Lower lobe of right lung (tissue), 2 donors: ENCODE measurements at regions not wholly inside any gene's neighbourhood (a gene's known extent, or its start where the extent isn't known, plus 50 kb on each side); places are given as distances from the start of the nearest gene placed in this dataset.
A peak's percentile ranks its signal among the peaks of the same experiment; 100 is the strongest.
"Not testable (repeated sequence)": the region's sequence is repeated elsewhere in the genome, so short reads cannot be mapped to it uniquely, and the experiment has no call there.

Experiments used
- ATAC-seq, 2 donors: fragments of 200-7000 bp; cut with Tn5 transposase; one replicate each; pipeline ENCODE4 v1.9.1; 2020 to 2022; ENCODE audit warnings: mild to moderate bottlenecking in 2 of 2, moderate library complexity in 2 of 2
- DNase-seq: peaks from one replicate; pipeline ENCODE4 v3.0.0-alpha.2; 2020
- H3K27ac ChIP-seq: fragments of 200-600 bp; one replicate; pipeline ENCODE4 v1.8.0; 2022
- H3K27me3 ChIP-seq: fragments of 200-600 bp; one replicate; pipeline ENCODE4 v1.8.0; 2022; ENCODE audit warnings: low read depth
- H3K36me3 ChIP-seq: fragments of 200-600 bp; one replicate; pipeline ENCODE4 v1.8.0; 2022; ENCODE audit warnings: mild to moderate bottlenecking
- H3K4me1 ChIP-seq: fragments of 200-600 bp; one replicate; pipeline ENCODE4 v1.8.0; 2022
- H3K4me3 ChIP-seq: fragments of 200-600 bp; one replicate; pipeline ENCODE4 v1.8.0; 2022; ENCODE audit warnings: mild to moderate bottlenecking
- H3K9me3 ChIP-seq: fragments of 200-600 bp; one replicate; pipeline ENCODE4 v1.8.0; 2022
- intact Hi-C: fragments of 100-400 bp; cut with DNase I; formaldehyde crosslinking; loops from one replicate; pipeline ENCODE4 v1.11.0; 2022
- TF ChIP-seq, protein P1 (sequence below): fragments of 200-600 bp; IDR thresholded peaks from one replicate; pipeline ENCODE4 v1.8.0; 2022; ENCODE audit warnings: antibody characterized with exemption, mild to moderate bottlenecking
- donor health status: DM: no; HTN: yes; CAD: no; lungs with severe emphysema.

DNA sequence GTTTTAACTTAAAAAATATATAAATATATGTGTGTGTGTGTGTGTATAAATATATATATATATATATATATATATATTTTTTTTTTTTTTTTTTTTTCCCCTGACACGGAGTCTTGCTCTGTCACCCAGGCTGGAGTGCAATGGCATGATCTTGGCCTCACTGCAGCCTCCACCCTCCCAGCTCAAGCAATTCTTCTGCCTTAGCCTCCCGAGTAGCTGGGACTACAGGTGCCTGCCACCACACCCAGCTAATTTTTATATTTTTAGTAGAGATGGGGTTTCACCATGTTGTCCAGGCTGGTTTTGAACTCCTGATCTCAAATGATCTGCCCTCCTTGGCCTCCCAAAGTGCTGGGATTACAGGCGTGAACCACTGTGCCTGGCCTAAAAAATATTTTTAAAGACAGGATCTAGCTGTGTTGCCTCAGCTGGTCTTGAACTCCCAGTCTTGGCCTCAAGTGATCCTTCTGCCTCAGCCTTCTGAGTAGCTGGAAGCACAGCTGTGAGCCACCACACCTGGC is 243.9 kb downstream of the GOLGA6L6 start:
- not testable (repeated sequence) for H3K9me3 ChIP-seq

DNA sequence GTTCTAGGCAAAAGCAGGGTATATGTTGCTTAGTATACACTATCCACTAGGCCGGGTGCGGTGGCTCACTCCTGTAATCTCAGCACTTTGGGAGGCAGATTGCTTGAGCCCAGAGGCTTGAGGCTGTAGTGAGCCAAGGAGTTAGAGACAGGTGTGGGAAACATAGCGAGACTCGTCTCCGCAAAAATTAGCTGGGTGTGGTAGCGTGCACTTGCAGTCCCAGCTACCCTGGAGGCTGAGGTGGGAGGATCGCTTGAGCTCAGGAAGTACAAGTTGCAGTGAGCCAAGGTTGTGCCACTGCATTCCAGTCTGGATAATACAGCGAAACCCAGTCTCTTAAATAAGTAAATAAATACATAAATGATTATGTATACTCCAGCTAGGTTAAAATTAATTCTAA is 245.3 kb downstream of the GOLGA6L6 start:
- H3K36me3 ChIP-seq, H3K27me3 ChIP-seq, H3K9me3 ChIP-seq, H3K4me3 ChIP-seq, H3K27ac ChIP-seq, intact Hi-C loops, H3K4me1 ChIP-seq, DNase-seq, ATAC-seq: not testable (repeated sequence)

More for the DNA sequence above, 243.9 kb downstream of the GOLGA6L6 start:
- H3K27ac ChIP-seq, intact Hi-C loops, H3K4me1 ChIP-seq, H3K27me3 ChIP-seq, DNase-seq, H3K4me3 ChIP-seq, H3K36me3 ChIP-seq, ATAC-seq: not testable (repeated sequence)

DNA sequence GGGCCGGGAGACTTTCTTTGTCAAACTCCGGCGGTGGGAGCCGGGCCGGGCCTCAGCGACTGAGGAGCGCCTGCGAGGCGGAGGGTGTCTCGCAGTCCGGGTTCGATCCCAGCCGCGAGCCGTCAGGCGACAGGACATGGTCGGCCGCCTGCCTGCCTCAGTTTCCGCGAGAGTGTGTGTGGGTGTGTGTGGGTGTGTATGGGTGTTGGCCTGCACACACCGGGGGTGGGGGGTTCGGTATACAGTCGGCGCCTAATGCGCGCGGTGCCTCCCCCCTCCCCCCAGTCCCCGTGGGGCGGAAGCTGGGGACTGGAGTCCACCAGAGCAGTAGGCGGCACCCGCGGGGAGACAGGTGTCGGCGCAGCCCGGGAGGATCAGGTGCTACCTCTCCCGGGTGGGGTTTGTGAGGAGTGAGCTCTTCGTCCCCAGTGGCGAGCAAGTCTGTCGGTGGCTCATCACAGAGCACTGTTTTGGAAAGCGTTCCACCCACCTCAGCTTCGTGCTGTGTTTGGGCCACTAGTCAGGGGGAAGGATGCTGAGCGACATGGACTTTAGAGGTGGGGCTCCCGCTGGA is 246.3 kb downstream of the GOLGA6L6 start:
- H3K27me3 ChIP-seq, result peaks cover 8% of the 10 kb centered on the region
- no peak for ATAC-seq
- no peaks in the 10 kb centered on the region for H3K4me1 ChIP-seq
- peaks cover 4% of the 10 kb centered on the region for H3K9me3 ChIP-seq
- TF ChIP-seq, protein P1, sequence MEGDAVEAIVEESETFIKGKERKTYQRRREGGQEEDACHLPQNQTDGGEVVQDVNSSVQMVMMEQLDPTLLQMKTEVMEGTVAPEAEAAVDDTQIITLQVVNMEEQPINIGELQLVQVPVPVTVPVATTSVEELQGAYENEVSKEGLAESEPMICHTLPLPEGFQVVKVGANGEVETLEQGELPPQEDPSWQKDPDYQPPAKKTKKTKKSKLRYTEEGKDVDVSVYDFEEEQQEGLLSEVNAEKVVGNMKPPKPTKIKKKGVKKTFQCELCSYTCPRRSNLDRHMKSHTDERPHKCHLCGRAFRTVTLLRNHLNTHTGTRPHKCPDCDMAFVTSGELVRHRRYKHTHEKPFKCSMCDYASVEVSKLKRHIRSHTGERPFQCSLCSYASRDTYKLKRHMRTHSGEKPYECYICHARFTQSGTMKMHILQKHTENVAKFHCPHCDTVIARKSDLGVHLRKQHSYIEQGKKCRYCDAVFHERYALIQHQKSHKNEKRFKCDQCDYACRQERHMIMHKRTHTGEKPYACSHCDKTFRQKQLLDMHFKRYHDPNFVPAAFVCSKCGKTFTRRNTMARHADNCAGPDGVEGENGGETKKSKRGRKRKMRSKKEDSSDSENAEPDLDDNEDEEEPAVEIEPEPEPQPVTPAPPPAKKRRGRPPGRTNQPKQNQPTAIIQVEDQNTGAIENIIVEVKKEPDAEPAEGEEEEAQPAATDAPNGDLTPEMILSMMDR, result no peak
- DNase-seq, result no peak
- intact Hi-C loops, result no loop called here
- no peaks in the 10 kb centered on the region for H3K36me3 ChIP-seq
- no peak overlapping the region for H3K4me3 ChIP-seq
- no peak overlapping the region for H3K27ac ChIP-seq

DNA sequence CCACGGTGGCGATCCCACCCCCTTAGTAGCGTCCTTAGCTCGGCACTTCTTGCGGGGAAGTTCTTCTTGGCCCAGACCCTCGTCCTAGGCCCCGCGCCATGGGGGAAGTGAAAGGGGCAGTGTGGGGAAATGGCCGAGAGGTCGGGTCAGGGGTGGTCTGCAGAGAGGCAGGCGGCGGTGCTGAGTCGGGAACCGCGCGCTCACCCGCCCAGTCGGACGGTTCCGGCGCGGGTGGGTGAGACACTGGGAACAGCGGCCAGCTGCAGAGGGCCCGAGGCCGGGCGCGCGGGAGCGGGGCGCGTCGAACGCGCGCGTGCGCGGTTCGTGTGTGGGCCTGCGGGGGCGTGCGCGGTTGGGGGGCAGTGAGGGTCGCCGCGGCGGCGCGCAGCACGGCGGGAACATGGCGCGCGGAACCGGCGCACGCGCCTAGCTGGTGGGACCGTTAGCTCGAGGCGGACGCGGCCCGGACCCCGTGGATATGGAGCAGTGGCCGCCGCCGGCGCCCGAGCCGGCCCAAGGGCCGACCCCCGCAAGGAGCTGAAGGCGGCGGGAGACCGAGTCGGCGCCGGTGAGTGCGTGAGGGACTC is 246.9 kb downstream of the GOLGA6L6 start:
- Histone ChIP-seq H3K4me1 (no peaks in the 10 kb centered on the region), H3K36me3 (no peaks in the 10 kb centered on the region), H3K9me3 (peaks cover 4% of the 10 kb centered on the region), H3K27ac (no peak overlapping the region), H3K27me3 (peaks cover 8% of the 10 kb centered on the region), H3K4me3 (no peak overlapping the region)
- intact Hi-C loops, result no loop called here
- no peak for DNase-seq
- TF ChIP-seq, protein P1, result no peak
- ATAC-seq, result peak in 1 of 2 donors; percentile 62

DNA sequence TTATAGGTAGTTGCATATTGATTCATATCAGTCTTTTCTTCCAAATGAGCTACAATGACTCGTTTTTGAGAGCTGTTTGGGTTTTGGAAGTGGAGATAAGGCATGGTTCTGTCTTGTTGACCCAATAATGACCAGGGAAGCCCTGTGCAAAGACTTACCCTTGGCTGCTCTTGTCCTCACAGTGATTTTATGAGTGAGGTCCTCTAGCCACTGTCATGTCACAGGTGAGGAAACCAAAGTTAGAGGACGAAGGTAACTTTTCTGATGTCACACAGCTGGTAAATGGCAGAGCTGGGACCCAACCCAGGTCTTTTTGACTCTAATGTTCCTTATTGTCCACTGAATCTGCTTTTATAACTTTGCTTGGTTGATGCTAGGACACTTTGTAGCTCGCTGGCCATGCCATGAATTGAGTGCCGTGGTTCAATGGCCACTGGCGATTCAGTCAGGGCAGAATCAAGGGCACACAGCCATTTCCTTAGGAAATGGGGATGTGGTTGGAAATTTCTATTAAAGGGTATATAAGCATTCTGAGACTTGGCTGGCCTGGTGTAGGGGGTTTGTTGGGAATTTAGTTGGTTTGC is 249.1 kb downstream of the GOLGA6L6 start:
- H3K4me3 ChIP-seq, ATAC-seq, H3K27ac ChIP-seq, H3K36me3 ChIP-seq, H3K9me3 ChIP-seq, H3K4me1 ChIP-seq, DNase-seq, intact Hi-C loops: not testable (repeated sequence)
- H3K27me3 ChIP-seq, result peaks cover 16% of the 10 kb centered on the region

DNA sequence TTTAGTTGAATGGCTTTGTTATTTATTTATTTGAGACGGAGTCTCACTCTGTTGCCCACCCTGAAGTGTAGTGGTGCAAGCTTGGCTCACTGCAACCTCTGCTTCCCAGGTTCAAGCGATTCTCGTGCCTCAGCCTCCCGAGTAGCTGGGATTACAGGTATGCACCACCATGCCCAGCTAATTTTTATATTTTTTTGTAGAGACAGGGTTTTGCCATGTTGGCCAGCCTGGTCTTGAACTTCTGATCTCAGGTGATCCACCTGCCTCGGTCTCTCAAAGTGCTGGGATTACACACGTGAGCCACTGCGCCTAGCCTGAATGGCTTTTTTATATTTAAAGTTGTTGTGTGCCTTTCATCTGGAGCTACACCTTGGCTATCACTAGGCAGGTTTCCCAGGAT is 250.0 kb downstream of the GOLGA6L6 start:
- DNase-seq, result not testable (repeated sequence)

DNA sequence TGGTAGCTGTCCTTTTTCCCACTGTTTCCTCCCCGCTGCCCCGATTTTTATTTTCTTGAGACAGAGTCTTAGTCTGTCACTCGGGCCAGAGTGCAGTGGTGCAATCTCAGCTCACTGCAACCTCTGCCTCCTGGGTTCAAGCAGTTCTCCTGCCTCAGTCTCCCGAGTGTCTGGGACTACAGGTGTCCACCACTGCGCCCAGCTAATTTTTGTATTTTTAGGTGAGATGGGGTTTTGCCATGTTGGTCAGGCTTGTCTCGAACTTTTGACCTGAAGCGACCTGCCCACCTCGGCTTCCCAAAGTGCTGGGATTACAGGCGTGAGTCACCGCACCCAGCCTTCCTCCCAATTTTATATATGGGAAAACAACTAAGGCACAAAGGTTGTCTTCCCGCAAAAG is 251.0 kb downstream of the GOLGA6L6 start:
- DNase-seq, H3K27ac ChIP-seq, H3K36me3 ChIP-seq, ATAC-seq, H3K9me3 ChIP-seq, H3K4me1 ChIP-seq, H3K4me3 ChIP-seq, intact Hi-C loops: not testable (repeated sequence)
- peaks cover 16% of the 10 kb centered on the region for H3K27me3 ChIP-seq

More for the DNA sequence above, 250.0 kb downstream of the GOLGA6L6 start:
- ATAC-seq, H3K4me1 ChIP-seq, intact Hi-C loops, H3K27ac ChIP-seq, H3K36me3 ChIP-seq, H3K4me3 ChIP-seq, H3K9me3 ChIP-seq: not testable (repeated sequence)
- H3K27me3 ChIP-seq, result peaks cover 16% of the 10 kb centered on the region

DNA sequence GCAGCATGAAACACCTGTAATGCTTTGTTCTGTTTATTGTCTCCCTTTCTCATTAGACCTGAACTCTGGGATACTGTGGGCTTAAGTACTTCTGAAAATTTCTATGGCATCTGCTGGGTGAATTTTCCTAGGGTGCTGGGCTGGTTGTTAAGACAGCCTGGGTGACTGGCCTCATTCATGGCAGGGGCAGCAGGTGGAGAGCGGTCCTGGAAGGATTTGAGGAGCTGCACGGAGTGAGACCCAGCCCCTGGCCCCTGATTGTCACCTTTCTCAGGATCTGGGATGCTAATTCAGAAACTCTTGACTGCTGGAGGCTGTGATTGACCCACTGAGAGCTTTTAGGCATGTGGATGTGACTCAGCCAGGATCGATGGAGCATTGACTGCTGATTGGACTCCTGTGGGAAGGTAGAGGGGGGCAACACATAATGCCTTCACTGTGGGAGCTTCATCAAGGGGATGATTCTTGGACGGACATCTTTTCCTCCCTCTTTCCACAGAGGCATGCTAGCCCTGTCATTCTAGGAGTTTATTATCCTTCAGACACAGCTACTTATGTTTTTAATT is 252.0 kb downstream of the GOLGA6L6 start:
- H3K4me1 ChIP-seq, H3K9me3 ChIP-seq, H3K4me3 ChIP-seq, DNase-seq, H3K36me3 ChIP-seq, intact Hi-C loops, ATAC-seq, H3K27ac ChIP-seq: not testable (repeated sequence)
- peaks cover 16% of the 10 kb centered on the region for H3K27me3 ChIP-seq

DNA sequence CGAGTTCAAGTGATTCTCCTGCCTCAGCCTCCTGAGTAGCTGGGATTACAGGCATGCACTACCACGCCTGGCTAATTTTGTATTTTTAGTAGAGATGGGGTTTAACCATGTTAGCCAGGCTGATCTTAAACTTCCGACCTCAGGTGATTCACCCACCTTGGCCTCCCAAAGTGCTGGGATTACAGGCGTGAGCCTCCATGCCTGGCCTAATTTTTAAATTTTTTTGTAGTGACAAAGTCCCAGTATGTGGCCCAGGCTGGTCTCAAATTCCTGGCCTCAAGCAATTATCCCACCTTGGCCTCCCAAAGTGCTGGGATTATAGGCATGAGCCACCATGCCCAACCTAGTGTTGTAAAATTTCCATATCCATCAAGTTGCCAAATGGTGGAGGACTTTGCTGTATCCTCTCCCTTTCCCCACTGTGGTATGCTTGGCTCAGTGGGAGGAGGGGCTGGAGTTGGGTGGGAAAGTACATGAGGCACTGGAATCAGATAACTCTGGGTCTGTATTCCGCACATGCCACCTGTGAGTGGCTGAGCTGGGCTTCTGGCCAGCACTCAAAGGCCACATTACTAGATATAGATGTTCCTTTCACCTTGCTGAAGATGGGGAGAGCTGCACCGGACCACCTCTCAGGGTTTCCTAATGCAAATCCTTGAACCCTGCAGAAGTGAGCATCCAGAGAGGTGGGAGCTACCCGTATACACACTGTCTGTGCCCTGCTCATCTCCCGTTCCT is 252.6 kb downstream of the GOLGA6L6 start:
- intact Hi-C loops, H3K9me3 ChIP-seq, H3K36me3 ChIP-seq, H3K27ac ChIP-seq, H3K4me1 ChIP-seq, ATAC-seq, H3K4me3 ChIP-seq, DNase-seq: not testable (repeated sequence)
- H3K27me3 ChIP-seq, result peaks cover 16% of the 10 kb centered on the region

DNA sequence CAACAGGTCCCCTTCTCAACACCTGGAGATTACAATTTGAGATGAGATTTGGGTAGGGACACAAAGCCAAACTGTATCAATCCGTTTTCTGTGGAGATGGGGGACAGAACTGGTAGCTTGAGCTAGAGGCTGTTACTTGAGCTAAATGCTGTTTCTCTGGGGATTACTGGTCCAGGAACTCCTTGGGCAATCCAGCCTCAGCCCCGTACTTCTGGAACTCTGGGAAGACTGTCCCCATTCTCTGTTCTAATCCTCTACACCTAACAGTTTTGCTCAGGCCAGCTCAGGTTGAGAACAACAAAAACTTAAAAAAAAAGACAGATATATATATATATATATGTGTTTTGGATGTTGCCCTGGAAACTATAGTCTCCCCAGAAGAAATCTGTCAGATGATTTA is 255.0 kb downstream of the GOLGA6L6 start:
- H3K36me3 ChIP-seq, ATAC-seq, H3K27ac ChIP-seq, intact Hi-C loops, DNase-seq, H3K4me3 ChIP-seq, H3K27me3 ChIP-seq, H3K4me1 ChIP-seq, H3K9me3 ChIP-seq: not testable (repeated sequence)

DNA sequence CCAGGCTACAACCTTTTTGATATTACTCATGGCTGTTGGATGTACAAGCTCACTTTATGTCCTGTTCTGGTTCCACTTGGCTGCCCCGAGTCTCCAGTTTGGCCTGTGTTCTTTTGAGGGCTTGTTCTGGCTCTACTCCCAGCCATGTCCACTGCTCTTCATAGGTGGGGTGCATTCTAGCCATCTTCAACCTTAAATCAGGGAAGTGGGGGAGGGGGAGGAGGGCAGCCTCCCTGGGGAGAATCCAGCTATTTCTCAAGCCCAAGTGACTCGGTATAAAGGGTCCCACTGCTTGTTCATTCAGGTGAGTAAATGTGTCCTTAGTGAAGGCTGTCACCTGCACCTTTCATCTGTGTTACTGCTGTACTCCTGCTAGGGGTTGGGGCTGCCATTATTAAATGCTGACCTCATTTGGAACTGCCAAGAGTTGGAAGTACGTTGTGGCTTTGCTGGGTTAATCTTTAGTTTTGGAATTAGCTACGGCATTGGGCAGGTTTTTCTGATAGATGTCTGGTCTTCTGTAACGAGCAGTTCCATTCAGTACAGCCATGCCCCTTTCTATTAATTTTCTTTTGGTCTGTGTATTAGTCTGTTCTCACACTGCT is 255.8 kb downstream of the GOLGA6L6 start:
- H3K4me3 ChIP-seq, H3K4me1 ChIP-seq, intact Hi-C loops, H3K27ac ChIP-seq, ATAC-seq, DNase-seq, H3K36me3 ChIP-seq: not testable (repeated sequence)
- Histone ChIP-seq H3K27me3 (peaks cover 13% of the 10 kb centered on the region), H3K9me3 (peaks cover 13% of the 10 kb centered on the region)
